AML-193 (cell line): ENCODE measurements at regions not wholly inside any gene's neighbourhood (a gene's known extent, or its start where the extent isn't known, plus 50 kb on each side); places are given as distances from the start of the nearest gene placed in this dataset.
"Not testable (repeated sequence)": the region's sequence is repeated elsewhere in the genome, so short reads cannot be mapped to it uniquely, and the experiment has no call there.

Experiments used
- DNase-seq, 2 experiments: peaks; one replicate each; lab custom pipeline; 2025; lab: John Stamatoyannopoulos, UW

DNA sequence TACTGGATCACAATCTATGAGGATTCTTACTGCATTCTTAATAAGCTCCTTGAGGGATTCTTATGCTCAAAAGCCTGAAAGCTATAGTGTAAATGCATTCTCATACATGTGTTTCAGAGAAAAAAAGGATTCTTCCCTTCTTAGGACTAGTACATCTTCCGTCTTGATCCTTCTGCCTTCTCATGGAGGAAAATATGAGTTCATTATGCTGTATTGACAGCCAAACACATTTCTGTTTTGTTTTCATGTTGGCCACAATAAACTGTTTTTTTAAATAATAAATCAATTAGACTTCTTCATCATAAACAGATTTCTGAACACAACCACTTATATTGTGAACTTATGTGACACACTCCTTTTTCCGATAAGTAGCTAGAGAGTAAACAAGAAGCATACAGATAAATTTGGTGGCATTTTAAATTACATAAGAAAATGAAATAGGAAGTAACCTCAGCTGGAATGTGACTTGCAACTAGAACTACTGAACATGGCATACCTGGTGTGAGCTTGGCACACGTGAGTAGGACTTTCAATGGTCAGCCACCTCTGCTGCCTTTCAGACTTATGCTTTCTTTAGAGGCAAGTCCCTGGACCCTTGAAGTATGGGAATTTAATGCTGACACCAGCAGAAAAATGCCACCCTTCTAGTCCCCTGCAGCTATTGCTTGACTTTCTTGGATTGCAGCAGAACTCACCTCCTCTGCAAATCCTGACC lies 350.4 kb downstream of the BCKDHB start:
- no peak for DNase-seq

GRCh38 chr6:80454661-80455365 lies 348.3 kb downstream of the BCKDHB start:
- no peak for DNase-seq

GRCh38 chr6:80454197-80454596 lies 347.7 kb downstream of the BCKDHB start:
- DNase-seq = no peak

DNA sequence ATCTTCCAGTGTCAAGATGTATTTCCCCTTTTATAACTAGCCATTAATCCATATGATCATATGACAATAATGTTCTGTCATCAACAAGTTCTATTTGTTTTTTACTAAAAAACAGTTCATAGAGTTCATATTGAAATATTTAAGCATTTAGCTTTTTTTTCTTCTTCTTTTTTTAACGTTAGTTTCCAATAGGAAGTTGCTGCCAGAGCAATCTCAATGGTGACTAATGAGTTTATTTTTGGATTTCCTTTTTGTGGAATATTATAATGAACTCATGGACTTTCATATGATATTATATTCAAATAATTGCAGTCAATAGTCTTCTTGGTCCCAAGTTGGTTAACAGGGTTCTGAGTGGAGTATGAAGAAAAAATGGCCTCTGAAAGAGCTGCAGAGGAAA lies 343.3 kb downstream of the BCKDHB start:
- DNase-seq = no peak

DNA sequence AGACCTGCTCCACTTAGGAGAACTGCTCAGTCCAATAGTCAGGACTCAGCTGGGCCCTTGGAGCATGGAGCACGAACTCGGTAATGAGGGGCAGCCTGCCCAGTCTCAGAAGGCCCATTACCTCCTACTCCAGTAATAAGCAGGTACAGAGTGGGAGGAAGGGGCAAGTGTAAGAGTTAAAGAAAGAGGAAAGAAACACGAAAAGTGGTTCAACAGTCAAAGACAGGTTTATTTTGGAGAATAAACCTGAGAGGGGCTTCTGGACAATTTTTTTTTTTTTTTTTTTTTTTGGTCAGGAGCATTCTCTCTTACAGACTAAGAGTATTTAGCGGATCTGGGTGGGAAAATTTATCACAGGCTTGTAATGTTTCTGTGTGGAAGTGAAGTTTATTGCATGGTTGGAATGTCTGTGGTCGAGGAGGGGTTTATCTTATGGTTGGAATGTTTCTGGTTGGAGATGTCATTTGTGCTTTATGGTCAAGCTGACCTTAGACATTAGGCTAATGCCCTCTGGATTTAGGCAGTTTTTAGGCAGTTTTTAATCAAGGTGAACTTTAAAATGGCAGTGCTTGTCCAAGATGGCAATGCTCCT lies 340.1 kb downstream of the BCKDHB start:
- no peak for DNase-seq

DNA sequence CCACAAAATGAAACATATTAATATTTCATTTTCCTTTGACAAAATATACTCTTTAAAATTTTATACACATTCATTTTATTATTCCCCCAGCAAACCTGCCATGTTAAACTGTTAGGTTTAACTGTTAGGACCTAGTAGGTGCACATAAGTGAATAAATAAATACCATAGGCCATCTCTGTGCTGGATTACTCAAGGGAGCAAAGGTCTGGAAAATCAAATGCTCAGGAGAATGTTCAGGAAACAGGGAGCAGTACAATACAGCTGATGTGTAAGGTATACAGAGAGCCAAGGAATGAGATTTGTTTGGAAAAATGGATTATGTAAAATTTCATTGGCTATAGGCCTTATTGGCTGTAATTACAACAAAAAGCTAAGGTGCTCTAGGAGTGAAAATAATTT lies 339.3 kb downstream of the BCKDHB start:
- no peak for DNase-seq

DNA sequence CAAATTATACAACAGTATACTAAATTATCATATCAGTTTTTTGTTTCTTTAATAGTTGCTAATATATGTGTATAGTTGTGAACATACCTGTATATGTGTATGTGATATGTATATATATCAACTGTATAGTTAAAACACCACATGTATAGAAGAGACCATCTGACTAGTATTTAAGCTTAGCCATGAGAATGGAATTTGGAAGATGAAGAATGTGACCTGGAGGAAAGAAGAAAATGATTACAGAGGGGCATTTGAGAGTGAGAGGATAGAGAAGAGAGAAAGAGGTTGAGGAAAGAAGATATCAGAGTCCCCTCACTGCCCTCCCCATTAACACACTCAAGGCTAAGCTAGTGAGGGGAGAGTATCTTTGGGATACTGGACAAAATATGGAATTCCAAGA lies 335.9 kb downstream of the BCKDHB start:
- DNase-seq = no peak

- DNase-seq = no peak
Observed at GRCh38 chr6:80441131-80441530, 334.7 kb downstream of the BCKDHB start.

DNA sequence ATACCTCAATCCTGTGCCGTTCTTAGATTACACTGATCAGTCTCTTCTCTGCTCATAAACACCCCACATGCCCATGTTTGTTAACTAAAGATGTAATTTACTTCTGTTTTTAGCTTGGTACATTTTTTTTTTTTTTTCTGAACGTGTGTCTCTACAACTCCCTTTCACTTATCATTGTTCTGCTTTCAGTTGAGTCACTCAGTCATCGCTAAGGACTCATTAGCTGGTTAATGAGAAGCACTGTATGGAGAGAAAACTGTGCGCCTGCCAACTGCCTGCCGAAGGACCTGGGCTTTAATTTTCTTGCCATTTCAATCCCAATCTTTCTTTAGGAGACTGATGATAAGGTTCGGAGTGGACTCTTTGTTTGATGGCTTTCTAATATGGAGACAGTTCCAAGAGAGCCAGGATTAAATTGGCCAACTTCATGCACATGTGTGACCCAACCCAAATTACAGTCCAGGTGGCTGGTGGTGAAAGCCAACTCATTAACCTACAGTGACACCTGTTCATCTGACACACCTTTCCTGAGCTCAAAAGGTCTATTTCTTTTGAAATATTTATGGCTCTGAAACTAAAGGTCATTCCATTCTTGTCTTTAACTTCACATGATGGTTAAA lies 334.1 kb downstream of the BCKDHB start:
- DNase-seq = no peak

- no peak for DNase-seq
Observed at GRCh38 chr6:80439721-80440470, 333.4 kb downstream of the BCKDHB start.

DNA sequence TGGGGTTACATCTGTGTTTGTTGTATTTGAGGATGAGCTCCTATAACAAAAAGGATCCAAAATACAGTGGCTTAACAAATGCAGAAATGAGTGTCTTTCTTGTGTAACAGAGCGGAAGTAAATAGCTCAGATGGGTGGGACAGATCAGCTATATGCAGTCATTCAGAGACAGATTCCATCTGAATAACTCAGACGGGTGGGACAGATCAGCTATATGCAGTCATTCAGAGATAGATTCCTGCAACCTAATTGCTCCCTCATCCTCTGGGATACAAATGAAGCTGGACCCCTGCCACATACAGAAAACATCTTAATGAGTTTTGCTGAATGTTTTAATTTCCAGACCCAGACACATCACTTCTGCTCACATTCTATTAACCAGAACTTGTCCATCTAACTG lies 332.3 kb downstream of the BCKDHB start:
- no peak for DNase-seq

- no peak for DNase-seq
Observed at GRCh38 chr6:80437801-80438200, 331.3 kb downstream of the BCKDHB start.

GRCh38 chr6:80437221-80437620 lies 330.8 kb downstream of the BCKDHB start:
- no peak for DNase-seq

DNA sequence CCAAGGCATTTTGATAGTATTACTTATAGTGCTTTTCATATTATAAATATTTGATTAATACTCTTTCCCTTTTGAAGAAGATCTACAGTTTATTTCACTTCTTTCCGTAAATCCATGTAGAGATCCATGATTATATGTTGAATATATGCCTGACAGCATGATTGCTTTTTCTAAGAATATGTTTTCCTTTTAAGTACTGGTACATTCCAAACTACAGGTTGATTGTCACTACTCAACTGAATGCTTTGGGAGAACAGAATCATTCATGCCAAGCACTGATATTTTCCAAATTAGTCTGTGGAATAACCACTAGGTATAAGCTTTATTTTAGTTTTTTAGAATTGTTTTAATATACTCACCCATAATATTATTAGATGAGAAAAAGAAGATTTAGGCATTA lies 330.2 kb downstream of the BCKDHB start:
- DNase-seq = no peak

- no peak for DNase-seq
Observed at GRCh38 chr6:80435457-80435856, 329.0 kb downstream of the BCKDHB start.

DNA sequence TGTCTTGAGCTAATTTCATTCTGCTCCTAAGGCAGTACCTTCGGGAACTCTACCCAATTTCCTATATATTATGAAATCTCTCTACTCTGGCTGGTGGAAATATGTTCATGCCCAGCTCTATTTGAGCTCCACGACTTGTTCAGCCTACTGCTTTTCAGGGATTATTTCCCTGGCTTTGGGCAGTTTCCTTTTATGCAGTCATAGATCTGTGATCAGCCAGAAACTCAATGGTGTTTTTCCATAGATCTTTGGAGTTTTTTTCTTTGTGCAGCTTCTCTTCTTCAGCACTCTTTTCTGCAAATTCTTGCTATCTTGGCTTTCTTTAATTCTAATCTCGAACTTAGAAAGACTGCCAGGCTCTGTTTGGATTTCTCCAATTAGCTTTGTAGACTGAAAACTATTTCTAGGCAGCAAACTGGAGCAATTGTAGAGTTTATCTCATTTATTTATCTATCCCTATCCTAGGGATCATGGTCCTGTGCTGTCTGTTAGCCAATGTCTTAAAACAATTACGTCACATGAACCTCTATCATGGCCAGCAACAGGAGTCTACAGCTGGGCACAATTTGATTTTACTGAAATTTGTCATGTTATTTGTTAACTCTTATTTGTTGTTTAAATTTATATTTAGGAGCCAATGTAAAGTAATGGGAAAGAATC lies 328.4 kb downstream of the BCKDHB start:
- no peak for DNase-seq

DNA sequence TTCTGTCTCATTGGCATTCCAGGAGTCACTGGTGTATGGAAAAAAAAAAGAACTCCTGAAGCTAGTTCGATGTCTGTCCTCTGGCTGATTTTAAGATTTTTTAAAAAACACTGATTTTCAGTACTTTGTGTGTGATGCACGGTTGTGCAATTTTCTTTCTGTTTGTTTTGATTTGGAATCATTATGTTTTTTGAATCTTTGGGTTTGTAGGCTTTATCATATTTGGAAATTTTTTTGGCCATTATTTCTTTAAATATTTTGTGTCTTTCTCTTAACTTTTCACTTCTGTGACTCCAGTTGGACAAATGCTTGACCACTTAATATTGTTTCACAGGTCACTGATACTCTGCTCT lies 327.2 kb downstream of the BCKDHB start:
- DNase-seq = no peak

DNA sequence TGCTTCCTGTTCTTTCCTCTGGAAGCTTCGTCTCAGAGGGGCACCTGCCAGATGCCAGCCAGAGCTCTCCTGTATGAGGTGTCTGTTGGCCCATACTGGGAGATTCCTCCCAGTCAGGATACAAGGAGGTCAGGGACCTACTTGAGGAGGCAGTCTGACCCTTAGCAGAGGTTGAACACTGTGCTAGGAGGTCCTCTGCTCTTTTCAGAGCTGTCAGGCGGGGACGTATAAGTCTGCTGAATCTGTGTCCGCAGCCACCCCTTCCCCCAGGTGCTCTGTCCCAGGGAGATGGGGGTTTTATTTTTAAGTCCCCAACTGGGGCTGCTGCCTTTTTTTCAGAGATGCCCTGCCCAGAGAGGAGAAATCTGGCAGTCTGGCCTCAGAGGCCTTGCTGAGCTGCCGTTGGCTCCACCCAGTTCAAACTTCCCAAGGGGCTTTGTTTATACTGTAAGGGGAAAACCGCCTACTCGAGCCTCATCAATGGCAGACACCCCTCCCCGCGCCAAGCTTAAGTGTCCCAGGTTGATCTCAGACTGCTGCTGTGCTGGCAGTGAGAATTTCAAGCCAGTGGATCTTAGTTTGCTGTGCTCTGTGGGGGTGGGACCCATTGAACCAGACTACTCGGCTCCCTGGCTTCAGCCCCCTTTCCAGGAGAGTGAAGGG lies 326.7 kb downstream of the BCKDHB start:
- no peak for DNase-seq

- no peak for DNase-seq
Observed at GRCh38 chr6:80425089-80425823, 318.8 kb downstream of the BCKDHB start.

- DNase-seq = no peak
Observed at GRCh38 chr6:80411486-80411885, 305.0 kb downstream of the BCKDHB start.

- DNase-seq = not testable (repeated sequence)
Observed at GRCh38 chr6:80407976-80408375, 301.5 kb downstream of the BCKDHB start.
